ENCODE measurements at regions not wholly inside any gene's neighbourhood (a gene's known extent, or its start where the extent isn't known, plus 50 kb on each side); places are given as distances from the start of the nearest gene placed in this dataset.

DNA sequence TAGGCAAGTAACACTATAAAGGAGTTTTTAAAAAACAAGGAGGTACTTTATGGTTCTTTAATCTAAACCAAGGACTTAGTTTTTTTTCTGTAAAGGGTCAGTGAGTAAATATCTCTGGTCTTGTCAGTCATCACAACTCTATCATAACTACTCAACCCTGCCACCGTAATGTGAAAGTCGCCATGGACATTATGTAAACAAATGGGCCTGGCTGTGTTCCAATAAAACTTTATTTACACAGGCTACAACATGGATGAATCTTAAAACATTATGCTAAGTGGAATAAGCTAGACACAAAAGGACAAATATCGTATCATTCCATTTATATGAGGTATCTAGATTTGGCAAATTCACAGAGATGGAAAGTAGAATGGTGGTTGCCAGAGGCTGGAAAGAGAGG lies 60.8 kb upstream of the SP4 start:
- no peak for DNase-seq
- intact Hi-C loops (cut with DNase I), result no loop called here

DNA sequence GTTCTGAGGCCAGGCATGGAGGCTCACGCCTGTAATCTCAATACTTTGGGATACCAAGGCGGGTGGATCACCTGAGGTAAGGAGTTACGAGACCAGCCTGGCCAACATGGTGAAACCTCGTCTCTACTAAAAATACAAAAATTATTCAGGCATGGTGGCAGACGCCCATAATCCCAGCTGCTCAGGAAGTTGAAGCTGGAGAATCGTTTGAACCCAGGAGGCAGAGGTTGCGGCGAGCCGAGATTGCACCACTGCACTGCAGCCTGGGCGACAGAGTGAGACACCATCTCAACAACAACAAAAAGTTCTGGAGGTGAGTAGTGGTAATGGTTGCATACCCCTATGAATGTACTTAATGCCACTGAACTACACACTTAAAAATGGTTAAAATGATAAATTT lies 60.3 kb upstream of the SP4 start:
- no peak for DNase-seq
- intact Hi-C loops (cut with DNase I), result no loop called here

DNA sequence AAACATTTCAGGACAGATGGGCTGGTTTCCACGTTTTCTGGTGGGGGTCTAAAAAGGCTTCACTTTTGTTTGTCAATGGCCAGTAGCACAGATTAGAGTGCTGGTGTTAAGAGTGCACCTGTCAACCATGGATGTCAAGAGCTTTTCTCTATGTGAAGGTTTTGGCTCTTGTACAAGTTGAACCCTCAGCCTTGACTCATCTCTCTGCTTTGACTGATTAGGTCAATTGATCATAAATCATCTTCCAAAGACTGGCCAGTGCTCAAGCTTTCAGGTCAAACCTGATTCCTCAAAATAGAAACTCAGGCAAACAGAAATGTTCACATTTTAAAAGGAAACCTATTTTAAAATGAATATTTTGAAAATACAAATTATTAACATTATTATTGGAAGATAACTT lies 59.6 kb upstream of the SP4 start:
- DNase-seq, result no peak
- intact Hi-C loops (cut with DNase I), result no loop called here

DNA sequence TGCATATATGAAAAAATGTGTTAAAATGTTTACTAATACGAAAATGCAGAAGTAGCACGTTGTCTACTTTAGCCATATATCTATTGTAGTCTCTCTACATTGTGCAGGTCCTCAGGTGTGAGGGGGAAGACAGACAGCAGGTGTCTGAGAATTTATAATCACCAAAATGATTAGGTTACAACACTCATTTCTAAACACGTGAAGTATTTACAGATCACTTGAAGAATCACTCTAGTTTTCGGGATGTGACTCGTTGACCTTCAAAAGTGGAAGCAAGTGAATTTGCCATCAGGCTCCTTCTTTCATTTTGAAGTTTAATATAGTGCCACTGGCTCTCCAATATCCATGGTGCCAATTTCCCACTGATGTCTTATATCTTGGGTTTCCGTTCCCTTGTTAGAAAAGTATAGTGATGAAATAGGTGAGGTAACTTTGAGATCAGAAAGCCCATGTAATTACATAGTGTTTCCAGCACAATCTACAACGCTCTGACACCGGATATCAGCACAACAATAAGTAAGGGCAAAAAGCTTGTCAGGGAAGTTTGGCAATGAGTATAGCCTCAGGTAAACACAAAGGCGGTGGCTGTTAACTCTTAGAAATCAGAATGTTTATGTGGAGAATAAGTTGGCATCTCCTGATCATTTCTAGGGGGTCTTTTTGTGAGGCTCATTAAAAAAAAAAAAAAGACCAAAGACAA lies 57.5 kb upstream of the SP4 start:
- intact Hi-C loops (cut with DNase I), result no loop called here
- no peak for DNase-seq

DNA sequence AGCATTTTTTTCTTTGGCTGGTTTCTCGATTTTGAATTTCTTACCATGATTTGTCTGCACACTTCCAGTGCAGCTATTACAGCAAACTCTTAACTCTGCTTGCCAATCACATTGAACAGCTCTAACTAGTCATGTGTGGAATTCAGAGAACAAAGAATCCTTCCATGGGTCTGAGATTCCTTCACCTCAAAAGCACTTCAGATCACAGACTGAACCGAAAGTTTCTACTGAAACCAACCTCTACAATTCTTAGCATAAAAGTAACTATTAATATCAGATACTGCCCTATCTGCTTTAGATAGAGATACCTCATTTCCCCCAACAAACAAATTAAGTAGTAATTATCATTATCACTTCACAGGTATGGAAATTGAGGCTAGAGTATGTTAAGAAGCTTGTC lies 56.5 kb upstream of the SP4 start:
- no peak for DNase-seq
- intact Hi-C loops (cut with DNase I), result no loop called here

DNA sequence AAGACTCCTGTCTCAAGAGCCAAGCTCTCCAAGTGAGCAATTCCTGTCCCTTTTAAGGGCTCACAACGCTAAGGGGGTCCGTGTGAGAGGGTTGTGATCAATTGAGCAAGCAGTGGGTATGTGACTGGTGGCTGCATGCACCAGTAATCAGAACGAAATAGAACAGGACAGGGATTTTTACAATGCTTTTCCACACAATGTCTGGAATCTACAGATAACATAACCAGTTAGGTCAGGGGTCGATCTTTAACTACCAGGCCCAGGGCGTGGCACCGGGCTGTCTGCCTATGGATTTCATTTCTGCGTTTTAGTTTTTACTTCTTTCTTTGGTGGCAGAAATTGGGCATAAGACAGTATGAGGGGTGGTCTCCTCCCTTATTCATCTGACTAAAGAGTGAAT lies 54.9 kb upstream of the SP4 start:
- DNase-seq, result no peak
- intact Hi-C loops (cut with DNase I), result no loop called here

DNA sequence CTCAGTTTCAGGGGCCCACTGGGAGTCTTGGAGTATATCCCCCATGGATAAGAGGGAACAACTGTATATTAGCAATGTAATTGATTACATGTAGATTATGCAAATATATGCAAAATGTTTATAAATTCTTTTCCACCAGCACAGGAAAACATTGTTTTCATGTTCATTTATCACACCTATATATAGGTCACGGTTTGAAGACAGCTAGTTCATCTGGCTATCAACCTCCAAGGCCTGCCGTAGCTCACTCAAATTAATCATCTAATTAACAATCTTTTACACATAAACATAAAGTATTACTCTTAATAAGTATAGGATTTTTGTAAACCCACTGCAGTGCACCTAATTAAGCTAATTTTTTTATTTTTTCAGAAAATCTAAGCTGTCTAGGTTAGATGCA lies 53.7 kb upstream of the SP4 start:
- intact Hi-C loops (cut with DNase I), result no loop called here
- no peak for DNase-seq

DNA sequence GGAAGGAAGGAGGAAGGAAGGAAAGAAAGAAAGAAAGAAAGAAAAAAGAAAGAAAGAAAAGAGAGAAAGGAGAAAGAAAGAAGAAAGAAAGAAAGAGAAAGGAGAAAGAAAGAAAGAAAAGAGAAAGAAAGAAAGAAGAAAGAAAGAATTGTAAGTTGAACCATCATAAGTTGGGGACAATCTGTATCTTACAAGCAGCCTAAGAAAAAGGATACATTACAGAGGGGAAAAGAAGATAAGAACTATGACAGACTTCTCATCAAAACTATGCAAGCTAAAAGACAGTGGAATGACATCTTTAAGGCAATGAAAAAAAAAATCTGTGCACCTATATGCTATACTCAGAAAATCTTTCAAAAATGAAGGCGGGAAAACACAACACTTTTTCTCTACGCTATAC lies 50.3 kb upstream of the SP4 start:
- no peak for DNase-seq
- intact Hi-C loops (cut with DNase I), result no loop called here
